ENCODE measurements at regions not wholly inside any gene's neighbourhood (a gene's known extent, or its start where the extent isn't known, plus 50 kb on each side); places are given as distances from the start of the nearest gene placed in this dataset.
A peak's percentile ranks its signal among the peaks of the same experiment; 100 is the strongest.

GRCh38 chr7:132713893-132714292 is 137.6 kb upstream of the PLXNA4 start:
- no peaks in the 10 kb centered on the region for H3K4me1 ChIP-seq (ENCODE audit: control insufficient read depth in 1 of 2, insufficient read depth in 2 of 2, low read length in 2 of 2)
- H3K36me3 ChIP-seq (ENCODE audit: control insufficient read depth in 1 of 2, insufficient read depth in 2 of 2, low read length in 2 of 2): no peaks in the 10 kb centered on the region
- no peak overlapping the region for H3K4me2 ChIP-seq (ENCODE audit: low read length)
- no peaks in the 10 kb centered on the region for H4K20me1 ChIP-seq (ENCODE audit: insufficient read depth)
- H3K9me3 ChIP-seq (ENCODE audit: control insufficient read depth in 1 of 2, insufficient read depth in 1 of 2, low read depth in 1 of 2, low read length in 2 of 2): no peaks in the 10 kb centered on the region
- BruUV-seq (replicated peaks): no TSS peak
- no peaks in the 10 kb centered on the region for H3K79me2 ChIP-seq (ENCODE audit: insufficient read depth, low read length)
- DNase-seq (ENCODE audit: low read depth, low spot score): no peak
- CTCF ChIA-PET: no interaction called here
- no peak for ATAC-seq
- H3K27ac ChIP-seq (ENCODE audit: low read depth, low read length): no peak overlapping the region
- no peaks in the 10 kb centered on the region for H3K9me2 ChIP-seq (ENCODE audit: insufficient read depth)
- no peaks in the 10 kb centered on the region for H3K27me3 ChIP-seq (ENCODE audit: insufficient read depth, low read length)
- POLR2A ChIA-PET: no interaction called here
- RAD21 ChIA-PET (ENCODE audit: low non-redundant PET in 1 of 2, low total read pairs in 2 of 2, uncharacterized antibody in 2 of 2, unreplicated experiment in 2 of 2): no interaction called here
- no peak for TF ChIP-seq CEBPB (IDR thresholded peaks at IDR 0.05; ENCODE audit: low read depth)
- TF ChIP-seq RAD21 (IDR thresholded peaks at IDR 0.05; ENCODE audit: low read depth): no peak
- no peak for TF ChIP-seq EZH2 (IDR thresholded peaks at IDR 0.05)
- no peak for TF ChIP-seq MAX (IDR thresholded peaks at IDR 0.05)
- no peak for TF ChIP-seq SRF (IDR thresholded peaks at IDR 0.05; ENCODE audit: low read depth)
- H2AFZ ChIP-seq (ENCODE audit: low read depth, low read length, poor library complexity, severe bottlenecking): no peak overlapping the region
- H3K9ac ChIP-seq (ENCODE audit: low read length): no peak overlapping the region
- no peak overlapping the region for H3K4me3 ChIP-seq (replicated peaks in 1 of 2; ENCODE audit: low read depth in 1 of 2, low read length in 2 of 2)
- intact Hi-C loops (cut with micrococcal nuclease): loop anchor here (5.0 to 10.0 kb wide), 3 partner anchors 628 to 1611 kb away; no protein-coding TSS in a partner anchor

GRCh38 chr7:132709971-132710567 is 133.8 kb upstream of the PLXNA4 start:
- Histone ChIP-seq H3K4me2 (ENCODE audit: low read length) (no peak overlapping the region), H3K4me3 (replicated peaks in 1 of 2; ENCODE audit: low read depth in 1 of 2, low read length in 2 of 2) (no peak overlapping the region), H3K4me1 (ENCODE audit: control insufficient read depth in 1 of 2, insufficient read depth in 2 of 2, low read length in 2 of 2) (no peaks in the 10 kb centered on the region), H3K27ac (ENCODE audit: low read depth, low read length) (no peak overlapping the region), H3K79me2 (ENCODE audit: insufficient read depth, low read length) (no peaks in the 10 kb centered on the region), H3K27me3 (ENCODE audit: insufficient read depth, low read length) (no peaks in the 10 kb centered on the region), H3K36me3 (ENCODE audit: control insufficient read depth in 1 of 2, insufficient read depth in 2 of 2, low read length in 2 of 2) (no peaks in the 10 kb centered on the region), H2AFZ (ENCODE audit: low read depth, low read length, poor library complexity, severe bottlenecking) (peak overlapping the region; percentile 54), H3K9me2 (ENCODE audit: insufficient read depth) (no peaks in the 10 kb centered on the region), H4K20me1 (ENCODE audit: insufficient read depth) (no peaks in the 10 kb centered on the region), H3K9me3 (ENCODE audit: control insufficient read depth in 1 of 2, insufficient read depth in 1 of 2, low read depth in 1 of 2, low read length in 2 of 2) (no peaks in the 10 kb centered on the region), H3K9ac (ENCODE audit: low read length) (no peak overlapping the region)
- intact Hi-C loops (cut with micrococcal nuclease): loop anchor here (2.0 to 10.0 kb wide), 6 partner anchors 521 to 1715 kb away; no protein-coding TSS in a partner anchor
- ChIA-PET RAD21 (ENCODE audit: low non-redundant PET in 1 of 2, low total read pairs in 2 of 2, uncharacterized antibody in 2 of 2, unreplicated experiment in 2 of 2) (no interaction called here), POLR2A (interaction anchor here (0.9 kb wide), 1 partner anchor 769 kb away, joined by 3 read pairs; no protein-coding TSS in a partner anchor), CTCF (interaction anchor here (0.9 to 2.6 kb wide), 6 partner anchors 9 to 1710 kb away, joined by 3 to 18 read pairs (median 4); no protein-coding TSS in a partner anchor)
- peak; percentile 24 for DNase-seq (ENCODE audit: low read depth, low spot score)
- peak; percentile 88 for ATAC-seq
- no TSS peak for BruUV-seq (replicated peaks)
- TF ChIP-seq EZH2phosphoT487 (IDR thresholded peaks at IDR 0.05; ENCODE audit: borderline replicate concordance) (no peak), RAD21 (IDR thresholded peaks at IDR 0.05; ENCODE audit: low read depth) (peak; percentile 67), MAX (IDR thresholded peaks at IDR 0.05) (no peak), REST (IDR thresholded peaks at IDR 0.05; ENCODE audit: low read depth) (no peak), ATF3 (IDR thresholded peaks at IDR 0.05) (no peak), CTCF (IDR thresholded peaks at IDR 0.05 in 2 of 3, conservative IDR thresholded peaks at IDR 0.05 in 1 of 3; ENCODE audit: borderline replicate concordance in 1 of 3, insufficient read depth in 1 of 3, low read depth in 2 of 3, low read length in 2 of 3) (peak; percentile 66 to 72 (median 68)), CBX3 (IDR thresholded peaks at IDR 0.05; ENCODE audit: low read depth) (peak; percentile 24; the same call in 1 of the 2 replicates), TCF7L2 (IDR thresholded peaks at IDR 0.05; ENCODE audit: borderline replicate concordance, extremely low read depth, insufficient read depth, insufficient read length) (no peak), ZFX (IDR thresholded peaks at IDR 0.05) (no peak), SP1 (IDR thresholded peaks at IDR 0.05; ENCODE audit: low read depth) (no peak), EGR1 (IDR thresholded peaks at IDR 0.05; ENCODE audit: low read depth) (no peak)
